Fibroblast of skin of right quadriceps (primary cell): ENCODE measurements at regions not wholly inside any gene's neighbourhood (a gene's known extent, or its start where the extent isn't known, plus 50 kb on each side); places are given as distances from the start of the nearest gene placed in this dataset.
"Not testable (repeated sequence)": the region's sequence is repeated elsewhere in the genome, so short reads cannot be mapped to it uniquely, and the experiment has no call there.

Experiments
- DNase-seq: peaks from one replicate; pipeline ENCODE4 v3.0.0-alpha.2; 2013

DNA sequence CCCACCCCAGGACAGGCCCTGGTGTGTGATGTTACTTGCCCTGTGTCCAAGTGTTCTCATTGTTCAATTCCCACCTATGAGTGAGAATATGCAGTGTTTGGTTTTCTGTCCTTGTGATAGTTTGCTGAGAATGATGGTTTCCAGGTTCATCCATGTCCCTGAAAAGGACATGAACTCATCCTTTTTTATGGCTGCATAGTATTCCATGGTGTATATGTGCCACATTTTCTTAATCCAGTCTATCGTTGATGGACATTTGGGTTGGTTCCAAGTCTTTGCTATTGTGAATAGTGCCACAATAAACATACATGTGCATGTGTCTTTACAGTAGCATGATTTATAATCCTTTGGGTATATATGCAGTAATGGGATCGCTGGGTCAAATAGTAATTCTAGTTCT lies 340.2 kb upstream of the MEIS1 start:
- DNase-seq, result not testable (repeated sequence)

- no peak for DNase-seq
Measured at GRCh38 chr2:66093371-66093770, 341.6 kb upstream of the MEIS1 start.

DNA sequence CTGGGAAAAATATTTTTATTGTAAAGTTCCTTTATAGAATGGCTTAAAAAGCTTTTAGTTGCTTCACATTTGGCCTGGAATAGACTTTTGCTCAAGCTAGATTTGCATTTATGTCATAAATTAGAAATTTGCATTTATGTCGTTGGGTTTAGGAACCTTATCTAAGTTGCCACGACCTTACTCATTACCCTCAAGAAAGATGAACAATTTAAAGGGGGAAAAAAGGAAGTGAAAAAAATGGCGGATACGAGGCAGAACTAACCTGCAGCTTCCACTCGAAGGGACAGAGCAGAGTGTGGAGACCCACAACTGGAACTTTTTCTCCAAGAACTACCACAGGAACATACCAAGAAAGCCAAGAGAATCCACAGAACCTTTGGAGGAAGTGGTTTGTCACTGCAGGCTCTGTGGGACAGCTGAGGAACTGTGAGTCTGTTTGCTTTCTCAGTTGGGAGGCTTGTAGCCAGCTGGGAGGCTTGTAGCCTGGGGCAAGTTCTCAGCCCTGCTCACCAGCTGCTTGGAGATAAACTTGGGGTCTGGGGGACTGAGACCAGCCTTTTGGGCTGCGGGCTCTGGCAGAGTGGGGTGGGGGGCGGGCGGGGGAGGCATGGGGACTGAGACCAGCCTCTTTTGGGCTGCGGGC lies 349.9 kb upstream of the MEIS1 start:
- DNase-seq, result no peak

DNA sequence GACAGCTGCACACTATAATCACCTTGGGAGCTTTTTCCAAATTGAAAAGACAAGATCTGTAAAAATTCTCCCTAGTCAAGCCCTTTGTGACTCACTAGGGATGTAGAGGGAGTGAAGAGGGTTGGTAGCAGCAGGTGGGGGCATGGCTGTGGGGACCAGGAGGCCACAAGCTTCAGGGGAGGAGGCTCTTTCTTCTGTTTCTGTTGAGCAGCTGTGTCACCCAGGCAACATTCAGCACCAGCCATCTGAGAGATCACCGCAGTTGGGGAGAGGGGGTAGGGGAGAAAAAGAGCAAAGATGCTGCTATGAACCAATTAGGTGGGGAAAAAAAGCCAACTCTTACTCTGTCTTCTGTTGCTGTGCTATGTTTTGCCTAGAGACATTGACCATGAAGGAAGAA lies 352.3 kb upstream of the MEIS1 start:
- DNase-seq, result no peak

- no peak for DNase-seq
Measured at GRCh38 chr2:66080127-66080526, 354.8 kb upstream of the MEIS1 start.

GRCh38 chr2:66073172-66073571 lies 361.8 kb upstream of the MEIS1 start:
- DNase-seq, result no peak

DNA sequence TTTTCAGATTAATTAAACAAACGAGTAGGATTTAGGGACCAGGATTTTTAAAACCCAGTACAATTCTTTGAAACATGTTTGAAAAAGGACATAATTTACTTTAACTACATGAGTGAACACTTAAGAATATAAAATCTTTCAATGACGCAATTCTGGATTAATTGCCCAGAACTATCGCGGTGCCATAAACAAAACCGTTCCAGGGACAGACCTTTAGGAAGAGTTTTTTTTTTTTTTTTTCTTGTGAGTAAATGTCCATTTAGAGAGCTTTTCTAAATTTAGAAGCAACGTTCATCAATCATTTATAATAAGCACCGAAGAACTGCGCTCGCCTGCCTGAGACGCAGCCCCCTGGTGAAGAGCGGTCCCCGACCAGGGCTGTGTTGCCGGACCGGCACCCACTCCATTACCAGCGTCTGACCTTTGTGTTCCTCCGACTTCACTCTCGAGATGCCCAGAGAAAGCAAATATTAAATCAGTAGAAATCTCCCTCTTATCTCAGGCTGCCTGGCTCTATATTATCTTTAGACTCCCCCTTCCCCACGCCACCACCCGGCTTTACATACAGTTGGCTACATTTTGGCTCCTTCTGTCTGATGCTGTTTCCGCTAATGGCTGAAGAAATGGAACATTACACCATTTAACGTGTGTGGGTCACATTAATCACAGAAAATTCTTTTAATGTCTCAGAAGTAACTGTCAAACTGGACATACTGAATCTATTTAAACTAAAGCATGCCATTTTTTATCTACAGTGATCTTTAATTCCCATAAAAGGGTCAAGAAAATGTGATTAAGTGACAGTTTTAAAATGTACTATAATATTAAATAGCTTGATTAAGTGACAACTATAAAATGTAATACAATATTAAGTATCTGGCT lies 364.0 kb upstream of the MEIS1 start:
- no peak for DNase-seq

DNA sequence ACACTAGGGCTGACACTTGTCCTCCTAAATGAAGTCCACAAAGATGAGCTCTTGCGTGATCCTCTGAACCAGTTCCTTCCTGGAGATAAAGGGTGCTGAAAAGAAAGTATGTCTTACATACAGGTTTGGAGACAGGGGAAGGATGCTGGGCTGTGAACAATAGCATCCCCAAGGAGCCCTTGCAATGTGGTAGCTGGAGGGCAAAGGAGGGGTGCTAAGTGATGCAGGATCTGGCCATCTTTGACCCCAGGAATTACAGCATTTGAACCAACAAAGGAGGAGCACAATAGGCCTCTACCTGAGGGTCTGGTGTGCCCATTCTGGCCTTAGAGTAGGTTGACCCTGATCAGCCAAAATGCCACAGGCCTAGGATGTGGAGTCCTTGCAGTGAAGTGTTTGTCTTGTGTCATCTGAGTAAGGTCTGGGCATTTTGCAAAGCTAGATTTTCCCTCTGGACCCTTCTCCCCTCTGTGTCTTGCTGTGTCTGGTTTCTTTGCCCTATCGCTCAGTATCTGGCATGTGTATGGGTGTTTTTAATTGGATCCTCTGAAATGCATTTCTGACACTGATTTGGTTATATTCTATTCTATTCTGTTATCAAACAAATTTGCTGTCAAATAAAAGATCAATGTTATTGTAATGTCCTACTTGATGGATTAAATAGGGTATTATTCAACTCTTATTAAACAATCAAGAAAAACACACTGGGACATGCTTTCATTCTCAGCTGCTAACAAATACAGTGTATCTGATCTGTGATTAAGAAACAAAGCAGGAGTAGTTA lies 364.8 kb upstream of the MEIS1 start:
- no peak for DNase-seq

GRCh38 chr2:66066032-66066431 lies 368.9 kb upstream of the MEIS1 start:
- DNase-seq, result no peak

GRCh38 chr2:66059332-66059731 lies 375.6 kb upstream of the MEIS1 start:
- no peak for DNase-seq

DNA sequence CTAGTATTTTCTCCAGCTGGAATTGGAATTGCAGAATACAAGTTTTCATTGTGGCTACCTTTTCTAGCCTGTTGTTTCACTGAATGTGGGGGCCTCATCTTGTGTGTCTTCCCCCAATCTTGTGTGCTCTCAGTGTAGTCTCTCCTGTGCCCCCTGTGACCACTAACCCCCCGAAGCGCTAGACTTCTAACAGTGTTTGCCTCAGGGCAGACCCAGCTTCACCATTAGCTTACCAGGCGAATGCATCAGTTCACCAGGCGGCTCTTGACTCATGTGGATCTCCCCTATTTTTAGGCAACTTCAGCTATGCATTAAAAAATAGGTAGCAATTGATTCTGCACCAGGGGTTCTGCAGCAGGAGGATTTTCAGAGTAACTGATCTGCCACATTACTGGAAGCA lies 376.2 kb upstream of the MEIS1 start:
- no peak for DNase-seq

GRCh38 chr2:66057844-66058243 lies 377.1 kb upstream of the MEIS1 start:
- DNase-seq, result no peak

DNA sequence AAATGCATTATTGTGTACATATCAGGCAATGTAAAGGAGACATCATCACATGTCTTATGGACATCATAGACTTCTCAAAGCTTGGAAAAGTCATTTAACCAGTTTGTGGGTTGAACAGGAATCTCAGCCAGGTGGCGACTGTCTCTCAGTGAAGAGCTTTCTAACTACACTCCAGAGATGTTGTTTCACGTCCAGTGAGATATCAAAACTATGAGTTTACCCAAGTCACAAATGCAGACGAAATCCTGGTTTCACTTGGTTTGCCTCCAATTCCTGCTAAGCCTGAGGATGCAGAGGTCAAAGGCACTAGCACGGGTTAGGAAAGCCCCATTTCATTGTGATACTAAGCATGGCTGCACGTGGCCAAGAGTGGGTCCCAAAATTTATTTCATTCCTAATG lies 384.5 kb upstream of the MEIS1 start:
- DNase-seq, result no peak

- no peak for DNase-seq
Measured at GRCh38 chr2:66048667-66049066, 386.3 kb upstream of the MEIS1 start.

GRCh38 chr2:66041902-66042657 lies 392.8 kb upstream of the MEIS1 start:
- DNase-seq, result no peak

DNA sequence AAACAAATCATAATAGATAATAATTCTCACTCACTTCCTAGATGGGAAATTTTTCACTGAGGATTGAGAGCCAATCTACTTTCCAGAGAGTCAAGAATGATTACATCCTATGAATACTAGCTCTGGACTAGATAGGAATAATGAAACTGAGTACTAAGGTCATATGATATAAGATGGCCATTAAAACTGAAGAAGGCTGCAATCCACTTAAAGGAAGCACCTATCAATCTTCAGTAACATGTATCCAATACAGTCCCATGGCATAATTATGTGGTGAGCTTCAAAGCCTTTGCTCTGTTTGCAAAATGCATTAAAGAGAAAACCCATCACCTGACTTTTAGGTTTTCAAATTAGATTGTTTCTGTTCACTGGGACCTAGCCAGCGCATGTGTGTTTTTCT lies 398.0 kb upstream of the MEIS1 start:
- no peak for DNase-seq

DNA sequence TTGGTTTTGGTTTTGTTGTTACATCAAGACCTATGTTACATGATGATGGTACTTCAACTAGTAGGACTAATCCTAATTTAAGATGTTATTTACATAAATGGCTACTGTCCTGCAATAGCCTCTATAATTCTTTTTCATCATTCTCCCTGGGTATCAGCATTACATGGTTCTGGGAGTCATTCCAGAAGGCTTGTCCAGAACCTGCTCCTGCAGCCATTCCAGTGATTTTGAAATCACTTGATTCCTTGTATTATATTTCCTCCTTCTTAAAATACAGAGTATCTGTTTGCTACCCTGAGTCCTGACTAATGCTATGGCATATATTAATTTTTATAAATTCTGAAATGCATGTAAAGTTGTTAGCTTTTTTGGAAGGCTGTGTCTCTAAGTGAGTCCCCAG lies 400.5 kb upstream of the MEIS1 start:
- DNase-seq, result no peak

GRCh38 chr2:66032226-66032775 lies 402.6 kb upstream of the MEIS1 start:
- no peak for DNase-seq

DNA sequence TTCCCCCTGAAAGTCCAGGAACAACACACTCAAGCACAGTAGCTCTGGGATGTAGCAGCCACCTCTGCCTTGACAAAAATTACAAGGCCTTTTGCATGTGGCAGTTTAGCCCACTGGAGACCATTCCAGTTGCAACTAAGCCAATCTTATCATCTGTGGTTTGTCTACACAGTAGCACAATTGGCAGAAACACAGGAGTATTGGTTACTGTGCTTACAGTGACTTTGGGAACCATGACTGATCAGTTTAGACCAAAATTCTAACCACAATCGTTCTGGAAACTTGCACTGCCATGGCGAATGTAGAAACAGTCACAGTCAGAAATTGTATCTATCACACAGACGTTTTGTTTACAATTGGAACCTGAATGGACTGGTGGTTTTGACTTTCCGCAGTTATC lies 403.7 kb upstream of the MEIS1 start:
- no peak for DNase-seq

DNA sequence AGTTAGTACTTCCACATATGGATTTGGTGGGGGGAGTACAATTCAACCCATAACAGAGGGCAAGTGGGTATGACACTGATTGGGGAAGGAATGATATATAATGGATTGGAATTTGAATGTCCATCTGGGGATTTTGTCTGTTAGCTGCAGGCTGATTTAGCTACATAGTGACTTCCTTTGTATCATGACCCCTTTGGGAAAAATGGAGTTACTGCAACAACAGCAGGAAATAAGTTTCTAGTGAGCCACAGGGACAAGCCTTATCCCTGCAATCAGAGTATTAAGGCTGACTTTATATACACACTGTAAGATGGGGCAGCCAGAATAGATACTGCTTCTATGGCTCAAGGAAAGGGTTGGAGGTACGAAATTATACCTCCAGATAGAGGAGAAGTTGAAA lies 404.4 kb upstream of the MEIS1 start:
- no peak for DNase-seq

- DNase-seq, result no peak
Measured at GRCh38 chr2:66024391-66024790, 410.5 kb upstream of the MEIS1 start.

DNA sequence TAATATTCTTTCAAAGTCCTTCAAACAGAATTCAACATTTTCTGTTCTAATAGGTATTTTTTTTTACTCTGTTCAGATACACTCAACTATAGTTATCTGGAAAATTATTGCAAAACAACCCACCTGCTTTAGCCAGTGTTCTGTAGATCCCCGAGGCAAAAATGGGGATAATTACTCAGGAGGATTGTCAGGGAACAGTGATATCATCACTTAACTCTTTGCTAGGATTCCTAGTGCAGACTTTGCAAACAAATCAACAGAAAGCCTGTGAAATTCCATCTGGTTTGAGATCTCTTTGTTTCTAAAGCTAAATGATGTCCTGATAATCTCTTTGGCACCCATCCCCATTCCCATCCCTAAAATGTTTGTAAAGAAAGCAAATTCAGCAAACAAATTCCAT lies 413.6 kb upstream of the MEIS1 start:
- DNase-seq, result no peak

- DNase-seq, result no peak
Measured at GRCh38 chr2:66017763-66018162, 417.2 kb upstream of the MEIS1 start.
